HG03439 (cell line): ENCODE measurements at regions not wholly inside any gene's neighbourhood (a gene's known extent, or its start where the extent isn't known, plus 50 kb on each side); places are given as distances from the start of the nearest gene placed in this dataset.
"Not testable (repeated sequence)": the region's sequence is repeated elsewhere in the genome, so short reads cannot be mapped to it uniquely, and the experiment has no call there.

Experiments
- ATAC-seq: cut with Tn5 transposase; IDR thresholded peaks from one replicate; pipeline ENCODE4 v1.9.1; 2021; ENCODE audit warnings: mild to moderate bottlenecking, moderate library complexity; ENCODE audit not compliant: unreplicated experiment

GRCh38 chr2:22981785-22982184 is 403.2 kb upstream of the KLHL29 start:
- ATAC-seq, result no peak

GRCh38 chr2:22984152-22984551 is 400.8 kb upstream of the KLHL29 start:
- ATAC-seq, result not testable (repeated sequence)

GRCh38 chr2:22990246-22990645 is 394.7 kb upstream of the KLHL29 start:
- ATAC-seq, result no peak

- no peak for ATAC-seq
These were observed 393.1 kb upstream of the KLHL29 start for GRCh38 chr2:22991844-22992243.

- ATAC-seq, result no peak
These were observed 392.5 kb upstream of the KLHL29 start for GRCh38 chr2:22992441-22992840.

GRCh38 chr2:22993250-22993649 is 391.7 kb upstream of the KLHL29 start:
- no peak for ATAC-seq

GRCh38 chr2:22995576-22995975 is 389.4 kb upstream of the KLHL29 start:
- no peak for ATAC-seq

- ATAC-seq, result no peak
These were observed 388.1 kb upstream of the KLHL29 start for GRCh38 chr2:22996911-22997310.

GRCh38 chr2:22998359-22998758 is 386.6 kb upstream of the KLHL29 start:
- no peak for ATAC-seq

- no peak for ATAC-seq
These were observed 385.0 kb upstream of the KLHL29 start for GRCh38 chr2:22999951-23000350.

DNA sequence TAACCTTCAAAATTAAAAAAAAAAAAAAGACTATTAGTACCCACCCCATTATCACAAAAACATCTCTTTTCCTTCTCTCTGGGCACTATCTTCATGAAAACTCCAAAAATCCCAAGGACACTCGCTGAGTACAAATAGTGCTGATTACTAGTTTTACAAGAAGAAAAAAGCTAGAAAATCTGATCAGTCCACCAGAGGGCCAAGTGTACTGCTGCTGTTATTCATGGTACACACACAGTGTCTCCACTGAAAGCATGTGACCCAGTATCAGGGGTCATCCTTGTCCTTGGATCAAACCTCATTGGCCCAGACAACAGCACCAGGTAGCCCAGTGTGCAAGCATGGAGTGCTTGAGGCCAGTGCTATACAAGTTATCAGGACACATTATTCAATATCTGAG is 382.7 kb upstream of the KLHL29 start:
- no peak for ATAC-seq

GRCh38 chr2:23005469-23005868 is 379.5 kb upstream of the KLHL29 start:
- ATAC-seq, result no peak

GRCh38 chr2:23007631-23008235 is 377.2 kb upstream of the KLHL29 start:
- no peak for ATAC-seq

DNA sequence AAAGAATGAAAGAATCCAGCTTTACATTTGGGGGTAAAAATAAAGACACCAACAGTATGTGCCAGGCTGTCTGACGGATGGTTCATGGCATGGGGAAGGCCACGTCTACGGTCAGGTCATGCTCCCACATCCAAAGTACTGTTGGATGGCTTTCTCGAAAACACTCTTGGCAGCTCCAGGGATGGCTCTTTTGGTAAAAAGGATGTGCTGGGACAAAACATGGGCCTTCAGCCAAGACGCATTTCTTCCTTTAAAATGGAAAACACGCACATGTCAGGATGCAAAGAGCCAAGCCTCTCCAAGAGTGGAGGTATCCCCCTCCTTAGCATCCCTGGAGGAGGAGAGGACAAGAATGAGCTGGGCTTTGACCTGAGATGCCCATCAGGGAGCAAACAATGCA is 376.5 kb upstream of the KLHL29 start:
- ATAC-seq, result no peak

- no peak for ATAC-seq
These were observed 376.0 kb upstream of the KLHL29 start for GRCh38 chr2:23008951-23009350.

- no peak for ATAC-seq
These were observed 375.3 kb upstream of the KLHL29 start for GRCh38 chr2:23009545-23010149.

DNA sequence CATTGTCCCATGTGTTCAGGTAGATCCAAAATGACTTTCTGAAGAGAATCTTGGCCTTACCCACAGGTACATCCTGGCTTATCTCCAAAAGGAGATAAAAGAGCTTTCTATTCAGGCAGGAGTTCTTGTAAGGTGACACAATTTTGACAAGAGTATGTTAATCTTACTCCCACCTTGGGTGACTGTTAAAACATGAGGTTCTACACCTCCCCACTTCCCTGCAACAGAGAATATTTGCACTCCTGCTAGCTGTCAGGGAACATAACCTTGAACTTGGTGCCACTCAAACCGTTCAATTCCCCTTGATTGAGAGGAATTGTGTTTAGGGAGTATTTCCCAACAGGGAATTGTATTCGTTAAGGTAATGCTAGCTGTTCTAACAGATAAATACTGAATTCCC is 372.5 kb upstream of the KLHL29 start:
- no peak for ATAC-seq

- ATAC-seq, result no peak
These were observed 369.3 kb upstream of the KLHL29 start for GRCh38 chr2:23015651-23016200.

- no peak for ATAC-seq
These were observed 365.5 kb upstream of the KLHL29 start for GRCh38 chr2:23019476-23019875.

GRCh38 chr2:23020659-23021058 is 364.3 kb upstream of the KLHL29 start:
- no peak for ATAC-seq

- no peak for ATAC-seq
These were observed 363.5 kb upstream of the KLHL29 start for GRCh38 chr2:23021311-23022120.

GRCh38 chr2:23023722-23024121 is 361.3 kb upstream of the KLHL29 start:
- ATAC-seq, result no peak
